ENCODE measurements at regions not wholly inside any gene's neighbourhood (a gene's known extent, or its start where the extent isn't known, plus 50 kb on each side); places are given as distances from the start of the nearest gene placed in this dataset.

- no peak for DNase-seq (ENCODE audit: low read depth)
- TF ChIP-seq CTCF (IDR thresholded peaks at IDR 0.05; ENCODE audit: insufficient read depth, low read length, poor library complexity, severe bottlenecking), result no peak
These were observed 234.0 kb downstream of the HAUS1 start for GRCh38 chr18:46338205-46338604.

GRCh38 chr18:46338766-46339165 lies 234.6 kb downstream of the HAUS1 start:
- no peak overlapping the region for H3K4me3 ChIP-seq (ENCODE audit: low read depth, low read length)
- no peak for TF ChIP-seq CTCF (IDR thresholded peaks at IDR 0.05; ENCODE audit: insufficient read depth, low read length, poor library complexity, severe bottlenecking)
- H3K27me3 ChIP-seq (ENCODE audit: control insufficient read depth, insufficient read depth, low read length), result peaks cover 14% of the 10 kb centered on the region
- no peak for DNase-seq (ENCODE audit: low read depth)
- no peaks in the 10 kb centered on the region for H3K36me3 ChIP-seq (ENCODE audit: control insufficient read depth, insufficient read depth, low read length)

More at GRCh38 chr18:46338205-46338604, 234.0 kb downstream of the HAUS1 start:
- H3K4me3 ChIP-seq (ENCODE audit: low read depth, low read length), result no peak overlapping the region
- peaks cover 18% of the 10 kb centered on the region for H3K27me3 ChIP-seq (ENCODE audit: control insufficient read depth, insufficient read depth, low read length)
- H3K36me3 ChIP-seq (ENCODE audit: control insufficient read depth, insufficient read depth, low read length), result no peaks in the 10 kb centered on the region

- no peak overlapping the region for H3K4me3 ChIP-seq (ENCODE audit: low read depth, low read length)
- TF ChIP-seq CTCF (IDR thresholded peaks at IDR 0.05; ENCODE audit: insufficient read depth, low read length, poor library complexity, severe bottlenecking), result no peak
- no peak for DNase-seq (ENCODE audit: low read depth)
- H3K36me3 ChIP-seq (ENCODE audit: control insufficient read depth, insufficient read depth, low read length), result no peaks in the 10 kb centered on the region
- peaks cover under 1% of the 10 kb centered on the region for H3K27me3 ChIP-seq (ENCODE audit: control insufficient read depth, insufficient read depth, low read length)
These were observed 236.5 kb downstream of the HAUS1 start for GRCh38 chr18:46340716-46341115.

DNA sequence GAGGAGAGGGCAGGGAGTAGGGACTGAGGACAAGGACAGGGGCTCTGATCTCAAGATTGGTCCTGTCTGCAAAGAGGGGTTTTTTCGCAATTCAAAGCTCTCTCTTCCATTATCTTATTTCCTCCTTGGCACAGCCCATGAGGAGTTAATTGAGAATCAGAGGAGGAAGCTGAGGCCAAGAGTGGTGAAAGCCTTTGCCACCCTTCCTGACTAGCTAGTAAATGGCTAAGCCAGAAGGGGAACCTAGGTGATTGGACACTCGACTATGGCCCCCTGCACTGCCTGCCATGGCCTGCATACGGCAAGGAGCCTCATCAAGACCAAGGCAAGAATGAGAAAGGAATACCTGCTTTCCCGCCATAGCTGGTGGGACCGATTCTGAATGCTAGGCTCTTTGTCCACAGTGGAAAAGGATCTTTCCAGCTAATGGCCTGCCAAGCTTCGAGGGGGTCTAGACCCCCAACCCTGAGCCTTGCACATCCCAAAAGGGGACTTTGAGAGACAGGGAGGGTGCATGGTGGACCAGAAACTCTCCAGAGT lies 237.9 kb downstream of the HAUS1 start:
- H3K27me3 ChIP-seq (ENCODE audit: control insufficient read depth, insufficient read depth, low read length), result no peaks in the 10 kb centered on the region
- DNase-seq (ENCODE audit: low read depth), result no peak
- no peak overlapping the region for H3K4me3 ChIP-seq (ENCODE audit: low read depth, low read length)
- TF ChIP-seq CTCF (IDR thresholded peaks at IDR 0.05; ENCODE audit: insufficient read depth, low read length, poor library complexity, severe bottlenecking), result no peak
- no peaks in the 10 kb centered on the region for H3K36me3 ChIP-seq (ENCODE audit: control insufficient read depth, insufficient read depth, low read length)

- H3K36me3 ChIP-seq (ENCODE audit: control insufficient read depth, insufficient read depth, low read length), result no peaks in the 10 kb centered on the region
- DNase-seq (ENCODE audit: low read depth), result no peak
- H3K4me3 ChIP-seq (ENCODE audit: low read depth, low read length), result no peak overlapping the region
- TF ChIP-seq CTCF (IDR thresholded peaks at IDR 0.05; ENCODE audit: insufficient read depth, low read length, poor library complexity, severe bottlenecking), result no peak
- H3K27me3 ChIP-seq (ENCODE audit: control insufficient read depth, insufficient read depth, low read length), result no peaks in the 10 kb centered on the region
These were observed 239.3 kb downstream of the HAUS1 start for GRCh38 chr18:46343456-46343855.

DNA sequence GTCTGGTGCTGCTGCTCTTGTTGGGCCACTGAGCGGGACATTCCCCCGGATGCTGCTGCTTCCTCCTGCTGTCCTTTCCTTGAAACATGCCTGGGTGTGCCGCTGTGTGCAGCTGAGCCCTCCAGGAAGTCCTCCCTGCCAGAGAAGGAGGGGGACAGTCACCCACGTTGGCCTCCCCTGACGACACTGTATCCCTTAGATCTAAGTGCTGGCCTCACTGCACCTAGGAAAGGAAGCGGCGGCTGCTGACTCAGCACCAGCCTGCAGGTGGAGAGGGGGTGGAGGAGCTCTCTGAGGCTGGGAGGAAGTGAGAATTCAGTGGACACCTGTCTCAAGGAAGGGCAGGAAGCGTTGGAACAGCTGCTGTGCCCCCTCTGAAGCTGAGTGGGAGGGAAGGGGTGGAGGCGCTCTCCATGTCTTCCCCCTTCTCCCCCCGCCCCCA lies 239.8 kb downstream of the HAUS1 start:
- TF ChIP-seq CTCF (IDR thresholded peaks at IDR 0.05; ENCODE audit: insufficient read depth, low read length, poor library complexity, severe bottlenecking), result peak; percentile 10
- Histone ChIP-seq H3K27me3 (ENCODE audit: control insufficient read depth, insufficient read depth, low read length) (no peaks in the 10 kb centered on the region), H3K36me3 (ENCODE audit: control insufficient read depth, insufficient read depth, low read length) (no peaks in the 10 kb centered on the region), H3K4me3 (ENCODE audit: low read depth, low read length) (no peak overlapping the region)
- DNase-seq (ENCODE audit: low read depth), result no peak
